GM23338 (cell line): ENCODE measurements at regions not wholly inside any gene's neighbourhood (a gene's known extent, or its start where the extent isn't known, plus 50 kb on each side); places are given as distances from the start of the nearest gene placed in this dataset.

Experiments used
- CTCF ChIP-seq, 2 experiments: fragments of 200-600 bp in 1 of 2; sonication (generic) in 1 of 2; conservative IDR thresholded peaks; 2 replicates each; pipeline versions ENCODE4 v1.5.1 to v1.6.1; 2016 to 2017; ENCODE audit warnings: antibody characterized with exemption in 2 of 2, low read depth in 2 of 2, mild to moderate bottlenecking in 2 of 2, moderate library complexity in 1 of 2
- EZH2 ChIP-seq: fragments of 200-600 bp; sonication (generic); IDR thresholded peaks from one replicate; pipeline ENCODE4 v1.8.0; 2017; ENCODE audit warnings: antibody characterized with exemption, mild to moderate bottlenecking, low read depth; ENCODE audit not compliant: unreplicated experiment
- EZH2phosphoT487 ChIP-seq: fragments of 200-600 bp; sonication (generic); IDR thresholded peaks from one replicate; pipeline ENCODE4 v1.8.1; 2018; ENCODE audit warnings: antibody characterized with exemption; ENCODE audit not compliant: unreplicated experiment
- REST ChIP-seq: IDR thresholded peaks from one replicate; pipeline ENCODE4 v1.6.1; 2018; ENCODE audit warnings: antibody characterized with exemption; ENCODE audit not compliant: unreplicated experiment

GRCh38 chr15:70426096-70426821 lies 328.5 kb upstream of the TLE3 start:
- TF ChIP-seq EZH2 (no peak), CTCF (conservative IDR thresholded peaks at IDR 0.05; ENCODE audit: low read depth in 2 of 2) (no peak), EZH2phosphoT487 (no peak), REST (no peak)
